Testis (tissue), 2 donors: ENCODE measurements at regions not wholly inside any gene's neighbourhood (a gene's known extent, or its start where the extent isn't known, plus 50 kb on each side); places are given as distances from the start of the nearest gene placed in this dataset.

Experiments
- POLR2A ChIP-seq: fragments of 450-650 bp; IDR thresholded peaks from one replicate; pipeline ENCODE4 v1.6.1; 2017; ENCODE audit warnings: antibody characterized with exemption, mild to moderate bottlenecking, moderate library complexity
- TF ChIP-seq, protein P1 (sequence below), 3 experiments: fragments of 450-650 bp in 2 of 3; fragments of 200-600 bp in 1 of 3; sonication (generic) in 1 of 3; IDR thresholded peaks; one replicate each; pipeline ENCODE4 v1.5.1; 2016 to 2019; ENCODE audit warnings: antibody characterized with exemption in 3 of 3, mild to moderate bottlenecking in 2 of 3, moderate library complexity in 1 of 3

- TF ChIP-seq, protein P1, sequence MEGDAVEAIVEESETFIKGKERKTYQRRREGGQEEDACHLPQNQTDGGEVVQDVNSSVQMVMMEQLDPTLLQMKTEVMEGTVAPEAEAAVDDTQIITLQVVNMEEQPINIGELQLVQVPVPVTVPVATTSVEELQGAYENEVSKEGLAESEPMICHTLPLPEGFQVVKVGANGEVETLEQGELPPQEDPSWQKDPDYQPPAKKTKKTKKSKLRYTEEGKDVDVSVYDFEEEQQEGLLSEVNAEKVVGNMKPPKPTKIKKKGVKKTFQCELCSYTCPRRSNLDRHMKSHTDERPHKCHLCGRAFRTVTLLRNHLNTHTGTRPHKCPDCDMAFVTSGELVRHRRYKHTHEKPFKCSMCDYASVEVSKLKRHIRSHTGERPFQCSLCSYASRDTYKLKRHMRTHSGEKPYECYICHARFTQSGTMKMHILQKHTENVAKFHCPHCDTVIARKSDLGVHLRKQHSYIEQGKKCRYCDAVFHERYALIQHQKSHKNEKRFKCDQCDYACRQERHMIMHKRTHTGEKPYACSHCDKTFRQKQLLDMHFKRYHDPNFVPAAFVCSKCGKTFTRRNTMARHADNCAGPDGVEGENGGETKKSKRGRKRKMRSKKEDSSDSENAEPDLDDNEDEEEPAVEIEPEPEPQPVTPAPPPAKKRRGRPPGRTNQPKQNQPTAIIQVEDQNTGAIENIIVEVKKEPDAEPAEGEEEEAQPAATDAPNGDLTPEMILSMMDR (IDR thresholded peaks at IDR 0.05), result no peak
- TF ChIP-seq POLR2A, result no peak
These were observed 54.8 kb upstream of the SOX1 start for GRCh38 chr13:112012016-112012704.
